PC-9 (cell line): ENCODE measurements at regions not wholly inside any gene's neighbourhood (a gene's known extent, or its start where the extent isn't known, plus 50 kb on each side); places are given as distances from the start of the nearest gene placed in this dataset.
A peak's percentile ranks its signal among the peaks of the same experiment; 100 is the strongest.

Source experiments
- BruUV-seq: library from RNA; stranded (reverse); fragments of 400-500 nt; replicated peaks from 2 replicates; lab custom pipeline; 2021; lab: Mats Ljungman, UMichigan
- CTCF ChIA-PET: fragments of 300-600 bp; sonication (Branson Sonifier 250); formaldehyde crosslinking; loops from one replicate; lab custom pipeline; 2022; ENCODE audit warnings: antibody characterized with exemption; lab: Charles Lee
- POLR2A ChIA-PET: fragments of 300-600 bp; sonication (Branson Sonifier 250); formaldehyde crosslinking; loops from one replicate; lab custom pipeline; 2022; ENCODE audit warnings: antibody characterized with exemption; ENCODE audit not compliant: unreplicated experiment; lab: Charles Lee
- DNase-seq, 2 experiments: peaks; one replicate each; pipeline versions ENCODE4 v3.0.0 to v3.0.0-alpha.2; 2015 to 2022; ENCODE audit warnings: mixed read lengths in 1 of 2
- H2AFZ ChIP-seq: fragments of 200-600 bp; sonication (generic); 2 replicates; pipeline ENCODE4 v1.8.1; 2017; ENCODE audit warnings: antibody characterized with exemption
- H3F3A ChIP-seq: fragments of 200-600 bp; sonication (generic); 2 replicates; pipeline ENCODE4 v1.8.1; 2017; ENCODE audit warnings: antibody characterized with exemption, mild to moderate bottlenecking, low read depth; ENCODE audit not compliant: insufficient read depth
- H3K27ac ChIP-seq: fragments of 200-600 bp; sonication (generic); 2 replicates; pipeline ENCODE4 v1.6.1; 2016; ENCODE audit warnings: mixed run types
- H3K27me3 ChIP-seq: fragments of 200-600 bp; sonication (generic); 2 replicates; pipeline ENCODE4 v1.6.1; 2016; ENCODE audit warnings: low read depth, mixed run types; ENCODE audit not compliant: insufficient read depth
- H3K36me3 ChIP-seq: fragments of 200-600 bp; sonication (generic); 2 replicates; pipeline ENCODE4 v1.6.1; 2016; ENCODE audit warnings: low read depth, mixed run types
- H3K4me1 ChIP-seq: fragments of 200-600 bp; sonication (generic); replicated peaks from 2 replicates; pipeline ENCODE4 v1.6.1; 2016; ENCODE audit warnings: mixed run types; ENCODE audit not compliant: insufficient read depth
- H3K4me2 ChIP-seq: fragments of 200-600 bp; sonication (generic); 2 replicates; pipeline ENCODE4 v1.6.1; 2017; ENCODE audit warnings: mixed run types
- H3K4me3 ChIP-seq: fragments of 200-600 bp; sonication (generic); 2 replicates; pipeline ENCODE4 v1.6.1; 2016; ENCODE audit warnings: mixed run types
- H3K79me2 ChIP-seq: fragments of 200-600 bp; sonication (generic); 2 replicates; pipeline ENCODE4 v1.6.1; 2017; ENCODE audit warnings: low read depth, mixed run types
- H3K9me2 ChIP-seq: fragments of 200-600 bp; sonication (generic); 2 replicates; pipeline ENCODE4 v1.8.1; 2017; ENCODE audit warnings: mild to moderate bottlenecking; ENCODE audit not compliant: insufficient read depth
- H3K9me3 ChIP-seq: fragments of 200-600 bp; sonication (generic); 2 replicates; pipeline ENCODE4 v1.8.1; 2016; ENCODE audit warnings: low read depth; ENCODE audit not compliant: insufficient read depth
- H4K20me1 ChIP-seq: fragments of 200-600 bp; sonication (generic); 2 replicates; pipeline ENCODE4 v1.8.1; 2017; ENCODE audit not compliant: insufficient read depth
- CTCF ChIP-seq: fragments of 200-600 bp; sonication (generic); conservative IDR thresholded peaks from 2 replicates; pipeline ENCODE4 v1.6.1; 2017; ENCODE audit warnings: mixed run types, antibody characterized with exemption, mild to moderate bottlenecking, moderate library complexity
- EZH2 ChIP-seq: fragments of 200-600 bp; sonication (generic); IDR thresholded peaks from 2 replicates; pipeline ENCODE4 v1.8.0; 2017; ENCODE audit warnings: antibody characterized with exemption, low read depth
- intact Hi-C: fragments of 100-400 bp; cut with micrococcal nuclease; formaldehyde crosslinking; loops from one replicate; pipeline ENCODE4 v1.10.0; 2022; ENCODE audit not compliant: unreplicated experiment

- Histone ChIP-seq H3K9me2 (no peaks in the 10 kb centered on the region), H3K4me3 (no peak overlapping the region), H3K79me2 (no peaks in the 10 kb centered on the region), H4K20me1 (no peaks in the 10 kb centered on the region), H3F3A (no peaks in the 10 kb centered on the region), H3K4me1 (no peaks in the 10 kb centered on the region), H3K36me3 (no peaks in the 10 kb centered on the region), H3K27ac (no peak overlapping the region), H3K9me3 (no peaks in the 10 kb centered on the region), H3K27me3 (no peaks in the 10 kb centered on the region), H2AFZ (no peak overlapping the region), H3K4me2 (peak overlapping the region; percentile 23)
- POLR2A ChIA-PET, result no interaction called here
- BruUV-seq, result no TSS peak
- DNase-seq, result no peak
- TF ChIP-seq EZH2 (no peak), CTCF (no peak)
- CTCF ChIA-PET, result no interaction called here
- intact Hi-C loops, result no loop called here
Observed at GRCh38 chr3:83601704-83602103, 1357.1 kb upstream of the CADM2 start.

- no TSS peak for BruUV-seq
- Histone ChIP-seq H3K9me3 (no peaks in the 10 kb centered on the region), H3K27me3 (no peaks in the 10 kb centered on the region), H3K79me2 (no peaks in the 10 kb centered on the region), H3K4me2 (no peak overlapping the region), H3K36me3 (no peaks in the 10 kb centered on the region), H3K4me3 (no peak overlapping the region), H3K9me2 (no peaks in the 10 kb centered on the region), H3F3A (no peaks in the 10 kb centered on the region), H4K20me1 (no peaks in the 10 kb centered on the region), H3K4me1 (no peaks in the 10 kb centered on the region), H2AFZ (no peak overlapping the region), H3K27ac (no peak overlapping the region)
- TF ChIP-seq CTCF (no peak), EZH2 (no peak)
- ChIA-PET CTCF (no interaction called here), POLR2A (no interaction called here)
- intact Hi-C loops, result no loop called here
- no peak for DNase-seq
Observed at GRCh38 chr3:83622526-83622925, 1336.3 kb upstream of the CADM2 start.

GRCh38 chr3:83625261-83625660 is 1333.5 kb upstream of the CADM2 start:
- Histone ChIP-seq H3K4me3 (no peak overlapping the region), H3K4me2 (no peak overlapping the region), H3F3A (no peaks in the 10 kb centered on the region), H2AFZ (no peak overlapping the region), H3K4me1 (no peaks in the 10 kb centered on the region), H3K9me2 (no peaks in the 10 kb centered on the region), H3K79me2 (no peaks in the 10 kb centered on the region), H4K20me1 (no peaks in the 10 kb centered on the region), H3K9me3 (no peaks in the 10 kb centered on the region), H3K27ac (no peak overlapping the region), H3K27me3 (no peaks in the 10 kb centered on the region), H3K36me3 (no peaks in the 10 kb centered on the region)
- intact Hi-C loops, result no loop called here
- DNase-seq, result no peak
- ChIA-PET CTCF (no interaction called here), POLR2A (no interaction called here)
- BruUV-seq, result no TSS peak
- TF ChIP-seq EZH2, result no peak
- no peak for TF ChIP-seq CTCF
